HG03520 (cell line): ENCODE measurements at regions not wholly inside any gene's neighbourhood (a gene's known extent, or its start where the extent isn't known, plus 50 kb on each side); places are given as distances from the start of the nearest gene placed in this dataset.
"Not testable (repeated sequence)": the region's sequence is repeated elsewhere in the genome, so short reads cannot be mapped to it uniquely, and the experiment has no call there.

Experiments used
- ATAC-seq: cut with Tn5 transposase; IDR thresholded peaks from one replicate; pipeline ENCODE4 v1.9.1; 2021; ENCODE audit warnings: mild to moderate bottlenecking, moderate library complexity; ENCODE audit not compliant: unreplicated experiment

GRCh38 chr7:76852362-76852761 lies 179.8 kb downstream of the SPDYE17 start:
- ATAC-seq: not testable (repeated sequence)

GRCh38 chr7:76851617-76852016 lies 180.5 kb downstream of the SPDYE17 start:
- ATAC-seq: not testable (repeated sequence)

- ATAC-seq: not testable (repeated sequence)
These were observed 182.1 kb downstream of the SPDYE17 start for GRCh38 chr7:76849887-76850563.

- not testable (repeated sequence) for ATAC-seq
These were observed 192.3 kb downstream of the SPDYE17 start for GRCh38 chr7:76839879-76840278.

- ATAC-seq: not testable (repeated sequence)
These were observed 192.9 kb downstream of the SPDYE17 start for GRCh38 chr7:76839214-76839613.

- not testable (repeated sequence) for ATAC-seq
These were observed 193.8 kb downstream of the SPDYE17 start for GRCh38 chr7:76838357-76838756.

- ATAC-seq: not testable (repeated sequence)
These were observed 202.2 kb upstream of the POMZP3 start for GRCh38 chr7:76829233-76829632.

- ATAC-seq: not testable (repeated sequence)
These were observed 199.1 kb upstream of the POMZP3 start for GRCh38 chr7:76826181-76826580.

- ATAC-seq: not testable (repeated sequence)
These were observed 182.8 kb upstream of the POMZP3 start for GRCh38 chr7:76809856-76810255.

- ATAC-seq: not testable (repeated sequence)
These were observed 180.6 kb upstream of the POMZP3 start for GRCh38 chr7:76807588-76808100.

- not testable (repeated sequence) for ATAC-seq
These were observed 179.4 kb upstream of the POMZP3 start for GRCh38 chr7:76806460-76806859.

- not testable (repeated sequence) for ATAC-seq
These were observed 178.9 kb upstream of the POMZP3 start for GRCh38 chr7:76806010-76806409.

- ATAC-seq: not testable (repeated sequence)
These were observed 178.2 kb upstream of the POMZP3 start for GRCh38 chr7:76805262-76805661.

- not testable (repeated sequence) for ATAC-seq
These were observed 170.6 kb upstream of the POMZP3 start for GRCh38 chr7:76797639-76798038.

GRCh38 chr7:76780693-76781092 lies 153.6 kb upstream of the POMZP3 start:
- not testable (repeated sequence) for ATAC-seq

GRCh38 chr7:76774279-76774678 lies 147.2 kb upstream of the POMZP3 start:
- ATAC-seq: not testable (repeated sequence)

GRCh38 chr7:76771980-76772379 lies 144.9 kb upstream of the POMZP3 start:
- not testable (repeated sequence) for ATAC-seq

- ATAC-seq: not testable (repeated sequence)
These were observed 136.9 kb upstream of the POMZP3 start for GRCh38 chr7:76763977-76764376.

- ATAC-seq: not testable (repeated sequence)
These were observed 133.6 kb upstream of the POMZP3 start for GRCh38 chr7:76760546-76761220.

- not testable (repeated sequence) for ATAC-seq
These were observed 112.5 kb upstream of the POMZP3 start for GRCh38 chr7:76739538-76739937.

GRCh38 chr7:76736724-76737123 lies 109.6 kb upstream of the POMZP3 start:
- not testable (repeated sequence) for ATAC-seq

GRCh38 chr7:76736091-76736490 lies 109.0 kb upstream of the POMZP3 start:
- not testable (repeated sequence) for ATAC-seq
